Skeletal muscle tissue (tissue), 3 donors: ENCODE measurements at regions not wholly inside any gene's neighbourhood (a gene's known extent, or its start where the extent isn't known, plus 50 kb on each side); places are given as distances from the start of the nearest gene placed in this dataset.

Source experiments
- H3K27ac ChIP-seq: one replicate; pipeline ENCODE4 v1.7.0; 2013; ENCODE audit warnings: mild to moderate bottlenecking, low read depth, low read length, inconsistent platforms
- H3K27me3 ChIP-seq, 3 donors: one replicate each; pipeline ENCODE4 v1.7.0; 2013; ENCODE audit warnings: low read length in 3 of 3; ENCODE audit not compliant: control insufficient read depth in 3 of 3, insufficient read depth in 3 of 3
- H3K36me3 ChIP-seq, 3 donors: one replicate each; pipeline ENCODE4 v1.7.0; 2013; ENCODE audit warnings: low read length in 3 of 3; ENCODE audit not compliant: control insufficient read depth in 3 of 3, insufficient read depth in 3 of 3
- H3K4me1 ChIP-seq, 3 donors: one replicate each; pipeline ENCODE4 v1.7.0; 2013; ENCODE audit warnings: low read length in 3 of 3, mild to moderate bottlenecking in 3 of 3; ENCODE audit not compliant: control insufficient read depth in 3 of 3, insufficient read depth in 3 of 3
- H3K4me3 ChIP-seq, 3 donors: one replicate each; pipeline ENCODE4 v1.7.0; 2013; ENCODE audit warnings: low read length in 3 of 3
- H3K9ac ChIP-seq, 3 donors: one replicate each; pipeline ENCODE4 v1.7.0; 2013; ENCODE audit warnings: low read length in 3 of 3, mild to moderate bottlenecking in 3 of 3, moderate library complexity in 2 of 3, low read depth in 1 of 3
- H3K9me3 ChIP-seq, 3 donors: one replicate each; pipeline ENCODE4 v1.7.0; 2013; ENCODE audit warnings: low read length in 3 of 3; ENCODE audit not compliant: control insufficient read depth in 3 of 3
- donor health status: Osteomylitis.

DNA sequence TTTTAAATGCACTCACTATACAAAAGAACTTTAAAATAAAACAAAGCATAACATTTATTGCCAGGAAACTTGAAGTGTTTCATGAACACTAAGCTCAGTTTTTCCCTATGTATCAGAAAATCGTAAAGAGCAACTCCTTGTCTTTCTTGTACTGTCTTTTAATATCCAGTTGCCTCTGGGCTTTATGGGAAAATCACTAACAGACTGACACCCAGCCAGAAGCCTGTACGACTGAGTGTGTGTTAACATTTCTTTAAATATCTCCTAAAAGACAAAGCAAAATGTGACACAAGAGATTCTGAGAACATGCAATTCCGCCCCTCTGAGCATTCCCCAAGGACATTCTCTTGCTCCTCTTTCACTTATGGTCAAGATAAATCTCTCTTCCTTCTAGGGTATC, 347.5 kb upstream of the DPYD start:
- Histone ChIP-seq H3K4me3 (no peak overlapping the region), H3K27me3 (no peaks in the 10 kb centered on the region), H3K9me3 (no peaks in the 10 kb centered on the region), H3K4me1 (no peaks in the 10 kb centered on the region), H3K9ac (no peak overlapping the region), H3K27ac (no peak overlapping the region), H3K36me3 (no peaks in the 10 kb centered on the region)

DNA sequence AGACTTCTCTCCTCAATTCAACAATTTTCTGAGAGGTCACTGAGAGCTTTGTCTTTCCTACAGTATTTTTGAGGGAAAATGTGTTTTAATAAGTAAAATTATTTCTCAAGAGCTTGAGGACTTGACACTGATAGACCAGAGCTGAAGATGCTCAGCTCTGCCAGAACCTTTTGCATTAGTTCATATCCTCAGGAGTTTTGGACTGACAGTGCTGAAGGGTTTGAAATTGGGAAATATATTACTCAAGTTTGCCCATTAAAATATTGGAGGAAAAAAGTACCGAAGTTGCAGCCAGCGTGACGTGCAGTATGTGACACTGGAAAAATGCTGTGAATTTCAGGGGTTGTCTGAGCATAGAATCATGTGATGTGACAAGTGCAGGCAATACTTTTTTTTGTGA, 346.6 kb upstream of the DPYD start:
- H3K27me3 ChIP-seq: no peaks in the 10 kb centered on the region
- H3K9ac ChIP-seq: no peak overlapping the region
- no peaks in the 10 kb centered on the region for H3K9me3 ChIP-seq
- H3K27ac ChIP-seq: no peak overlapping the region
- no peak overlapping the region for H3K4me3 ChIP-seq
- no peaks in the 10 kb centered on the region for H3K4me1 ChIP-seq
- H3K36me3 ChIP-seq: no peaks in the 10 kb centered on the region

GRCh38 chr1:98264727-98265126, 343.9 kb upstream of the DPYD start:
- Histone ChIP-seq H3K27me3 (no peaks in the 10 kb centered on the region), H3K4me3 (no peak overlapping the region), H3K4me1 (no peaks in the 10 kb centered on the region), H3K9me3 (no peaks in the 10 kb centered on the region), H3K27ac (no peak overlapping the region), H3K36me3 (no peaks in the 10 kb centered on the region), H3K9ac (no peak overlapping the region)

DNA sequence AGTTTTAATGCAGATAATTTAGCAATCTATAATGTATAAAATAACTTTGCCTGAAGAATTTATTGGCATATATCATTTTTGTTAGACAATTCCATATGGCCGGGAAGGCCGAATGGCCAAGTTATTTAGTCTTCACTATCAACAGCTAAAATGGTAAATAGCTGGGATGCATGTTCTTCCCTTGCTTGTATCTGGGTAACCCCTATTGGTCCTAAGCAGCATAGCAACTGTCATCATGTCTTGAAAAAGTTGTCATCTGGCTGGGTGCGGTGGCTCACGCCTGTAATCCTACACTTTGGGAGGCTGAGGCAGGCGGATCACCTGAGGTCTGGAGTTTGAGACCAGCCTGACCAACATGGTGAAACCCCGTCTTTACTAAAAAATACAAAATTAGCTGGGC, 340.0 kb upstream of the DPYD start:
- H3K27me3 ChIP-seq: no peaks in the 10 kb centered on the region
- H3K9ac ChIP-seq: no peak overlapping the region
- H3K4me1 ChIP-seq: no peaks in the 10 kb centered on the region
- H3K4me3 ChIP-seq: no peak overlapping the region
- H3K9me3 ChIP-seq: no peaks in the 10 kb centered on the region
- no peaks in the 10 kb centered on the region for H3K36me3 ChIP-seq
- no peak overlapping the region for H3K27ac ChIP-seq

GRCh38 chr1:98260412-98260811, 339.6 kb upstream of the DPYD start:
- Histone ChIP-seq H3K9ac (no peak overlapping the region), H3K27me3 (no peaks in the 10 kb centered on the region)

DNA sequence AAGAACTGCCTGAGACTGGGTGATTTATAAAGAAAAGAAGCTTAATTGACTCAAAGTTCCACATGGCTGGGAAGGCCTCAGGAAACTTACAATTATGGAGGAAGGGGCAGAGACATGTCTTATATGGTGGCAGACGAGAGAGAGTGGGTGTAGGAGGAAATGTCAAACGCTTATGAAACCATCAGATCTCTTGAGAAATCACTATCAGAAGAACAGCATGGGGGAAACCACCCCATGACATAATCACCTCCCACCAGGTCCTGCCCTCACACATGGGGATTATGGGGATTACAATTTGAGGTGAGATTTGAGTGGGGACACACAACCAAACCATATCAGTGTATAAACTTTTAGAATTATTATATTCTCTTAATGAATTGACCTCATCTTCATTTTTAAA, 335.9 kb upstream of the DPYD start:
- H3K9me3 ChIP-seq: no peaks in the 10 kb centered on the region
- H3K27me3 ChIP-seq: no peaks in the 10 kb centered on the region
- H3K27ac ChIP-seq: no peak overlapping the region
- no peak overlapping the region for H3K9ac ChIP-seq
- no peaks in the 10 kb centered on the region for H3K4me1 ChIP-seq
- no peaks in the 10 kb centered on the region for H3K36me3 ChIP-seq
- no peak overlapping the region for H3K4me3 ChIP-seq

More at GRCh38 chr1:98260412-98260811, 339.6 kb upstream of the DPYD start:
- Histone ChIP-seq H3K36me3 (no peaks in the 10 kb centered on the region), H3K9me3 (no peaks in the 10 kb centered on the region), H3K4me3 (no peak overlapping the region), H3K27ac (no peak overlapping the region), H3K4me1 (no peaks in the 10 kb centered on the region)

DNA sequence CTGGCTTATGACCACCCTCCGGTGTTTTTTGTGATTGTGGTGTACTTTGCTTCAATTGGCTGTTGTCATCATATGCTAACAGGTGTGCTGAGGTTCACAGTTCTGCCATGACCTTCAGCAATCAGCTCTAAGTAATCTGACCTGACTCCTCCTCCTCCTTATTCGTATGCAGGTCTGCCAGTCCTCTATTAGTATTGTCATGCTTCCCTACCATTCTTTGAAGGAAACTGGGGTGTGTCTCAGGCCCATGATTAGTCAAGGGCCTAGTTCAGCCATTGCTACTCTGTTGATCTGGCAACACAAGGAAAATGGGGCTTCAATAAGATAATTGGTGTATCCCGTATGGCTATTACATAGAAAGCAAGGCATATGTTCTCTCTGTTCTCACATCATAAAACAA, 332.3 kb upstream of the DPYD start:
- Histone ChIP-seq H3K27me3 (no peaks in the 10 kb centered on the region), H3K4me3 (no peak overlapping the region), H3K27ac (no peak overlapping the region), H3K9ac (no peak overlapping the region), H3K4me1 (no peaks in the 10 kb centered on the region), H3K36me3 (no peaks in the 10 kb centered on the region), H3K9me3 (no peaks in the 10 kb centered on the region)

DNA sequence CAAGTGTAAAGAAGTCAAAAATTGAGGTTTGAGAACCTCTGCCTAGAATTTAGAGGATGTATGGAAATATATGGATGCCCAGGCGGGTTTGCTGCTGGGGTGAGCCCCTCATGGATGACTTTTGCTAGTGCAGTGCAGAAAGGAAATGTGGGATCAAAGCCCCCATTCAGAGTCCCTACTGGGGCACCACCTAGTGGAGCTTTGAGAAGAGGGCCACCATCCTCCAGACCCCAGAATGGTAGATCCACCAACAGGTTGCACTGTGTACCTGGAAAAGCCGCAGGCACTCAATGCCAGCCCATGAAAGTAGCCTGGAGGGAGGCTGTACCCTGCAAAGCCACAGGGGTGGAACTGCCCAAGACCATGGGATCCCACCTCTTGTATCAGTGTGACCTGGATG, 330.7 kb upstream of the DPYD start:
- Histone ChIP-seq H3K27me3 (no peaks in the 10 kb centered on the region), H3K4me3 (no peak overlapping the region), H3K27ac (no peak overlapping the region), H3K9me3 (no peaks in the 10 kb centered on the region), H3K36me3 (no peaks in the 10 kb centered on the region), H3K4me1 (no peaks in the 10 kb centered on the region), H3K9ac (no peak overlapping the region)

- Histone ChIP-seq H3K4me3 (no peak overlapping the region), H3K36me3 (no peaks in the 10 kb centered on the region), H3K9me3 (peaks cover 0 to 8% (median 0%) of the 10 kb centered on the region in 3 donors), H3K27me3 (no peaks in the 10 kb centered on the region), H3K4me1 (no peaks in the 10 kb centered on the region), H3K9ac (no peak overlapping the region), H3K27ac (no peak overlapping the region)
These were observed 311.8 kb upstream of the DPYD start for GRCh38 chr1:98232678-98233077.

DNA sequence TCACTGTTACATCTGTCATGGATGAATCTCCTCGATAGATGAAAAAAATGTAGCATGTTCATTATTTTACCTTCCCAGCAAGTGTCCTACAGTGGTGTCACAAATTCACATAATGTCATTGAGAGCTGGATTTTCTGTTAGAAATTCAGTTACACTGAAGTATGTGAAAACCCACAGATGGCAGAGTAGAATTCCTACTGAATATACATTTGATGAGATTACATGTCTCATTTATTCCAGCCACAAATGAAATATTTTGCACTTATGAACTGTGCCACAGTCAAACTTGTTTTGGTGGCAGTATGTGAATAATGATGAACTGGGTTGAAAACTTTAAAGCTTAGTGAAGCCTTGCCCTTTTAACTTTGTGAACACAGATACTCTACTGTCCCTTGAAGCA, 301.9 kb upstream of the DPYD start:
- no peak overlapping the region for H3K9ac ChIP-seq
- no peaks in the 10 kb centered on the region for H3K27me3 ChIP-seq
- H3K9me3 ChIP-seq: no peaks in the 10 kb centered on the region
- no peaks in the 10 kb centered on the region for H3K4me1 ChIP-seq
- H3K27ac ChIP-seq: no peak overlapping the region
- H3K4me3 ChIP-seq: no peak overlapping the region
- no peaks in the 10 kb centered on the region for H3K36me3 ChIP-seq

DNA sequence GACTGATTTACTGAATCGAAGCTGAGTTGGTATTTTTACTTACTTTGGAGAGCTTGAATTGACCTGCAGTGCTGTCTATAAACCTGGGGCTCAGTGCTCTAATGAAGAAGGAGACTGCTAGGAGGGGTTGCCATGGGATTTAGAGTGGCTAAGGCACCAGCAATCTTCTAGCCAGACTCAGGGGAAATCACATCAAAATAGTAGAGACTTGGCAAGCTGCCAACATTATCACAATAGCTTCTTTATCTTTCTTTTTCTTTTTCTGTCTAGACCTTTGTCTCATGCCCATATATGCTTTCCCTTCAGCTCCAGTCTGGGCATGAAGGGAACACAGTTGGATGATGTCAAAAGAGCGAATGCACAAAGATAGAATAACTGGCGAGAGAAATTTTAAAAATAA, 301.1 kb upstream of the DPYD start:
- H3K27ac ChIP-seq: no peak overlapping the region
- H3K4me1 ChIP-seq: no peaks in the 10 kb centered on the region
- H3K4me3 ChIP-seq: no peak overlapping the region
- H3K36me3 ChIP-seq: no peaks in the 10 kb centered on the region
- no peaks in the 10 kb centered on the region for H3K27me3 ChIP-seq
- no peak overlapping the region for H3K9ac ChIP-seq
- no peaks in the 10 kb centered on the region for H3K9me3 ChIP-seq
